GM18861 (cell line): ENCODE measurements at regions not wholly inside any gene's neighbourhood (a gene's known extent, or its start where the extent isn't known, plus 50 kb on each side); places are given as distances from the start of the nearest gene placed in this dataset.

Experiments
- ATAC-seq: cut with Tn5 transposase; IDR thresholded peaks from one replicate; pipeline ENCODE4 v1.9.1; 2021; ENCODE audit not compliant: unreplicated experiment

GRCh38 chr6:98514073-98514720 is 320.2 kb upstream of the POU3F2 start:
- ATAC-seq = peak; percentile 46

GRCh38 chr6:98514796-98515195 is 319.6 kb upstream of the POU3F2 start:
- ATAC-seq = no peak

- ATAC-seq = no peak
Observed at GRCh38 chr6:98516206-98516605, 318.2 kb upstream of the POU3F2 start.

- no peak for ATAC-seq
Observed at GRCh38 chr6:98516866-98517265, 317.5 kb upstream of the POU3F2 start.

GRCh38 chr6:98525860-98526259 is 308.5 kb upstream of the POU3F2 start:
- ATAC-seq = no peak

GRCh38 chr6:98526465-98526864 is 307.9 kb upstream of the POU3F2 start:
- no peak for ATAC-seq

GRCh38 chr6:98529364-98529763 is 305.0 kb upstream of the POU3F2 start:
- ATAC-seq = no peak

- no peak for ATAC-seq
Observed at GRCh38 chr6:98530732-98531131, 303.6 kb upstream of the POU3F2 start.

- no peak for ATAC-seq
Observed at GRCh38 chr6:98532004-98532403, 302.4 kb upstream of the POU3F2 start.

GRCh38 chr6:98539741-98540140 is 294.6 kb upstream of the POU3F2 start:
- ATAC-seq = peak; percentile 63

GRCh38 chr6:98546376-98546775 is 288.0 kb upstream of the POU3F2 start:
- ATAC-seq = no peak

GRCh38 chr6:98547151-98547550 is 287.2 kb upstream of the POU3F2 start:
- no peak for ATAC-seq

- no peak for ATAC-seq
Observed at GRCh38 chr6:98547634-98548033, 286.7 kb upstream of the POU3F2 start.

- no peak for ATAC-seq
Observed at GRCh38 chr6:98548301-98548700, 286.1 kb upstream of the POU3F2 start.

GRCh38 chr6:98560418-98560817 is 274.0 kb upstream of the POU3F2 start:
- no peak for ATAC-seq

GRCh38 chr6:98560841-98561240 is 273.5 kb upstream of the POU3F2 start:
- no peak for ATAC-seq

- no peak for ATAC-seq
Observed at GRCh38 chr6:98566126-98566525, 268.2 kb upstream of the POU3F2 start.

GRCh38 chr6:98572579-98572978 is 261.8 kb upstream of the POU3F2 start:
- no peak for ATAC-seq

- ATAC-seq = no peak
Observed at GRCh38 chr6:98574984-98575383, 259.4 kb upstream of the POU3F2 start.

GRCh38 chr6:98576791-98577190 is 257.6 kb upstream of the POU3F2 start:
- no peak for ATAC-seq

GRCh38 chr6:98578016-98578415 is 256.4 kb upstream of the POU3F2 start:
- no peak for ATAC-seq

- no peak for ATAC-seq
Observed at GRCh38 chr6:98579079-98579478, 255.3 kb upstream of the POU3F2 start.

GRCh38 chr6:98579941-98580340 is 254.4 kb upstream of the POU3F2 start:
- no peak for ATAC-seq
